ENCODE measurements at regions not wholly inside any gene's neighbourhood (a gene's known extent, or its start where the extent isn't known, plus 50 kb on each side); places are given as distances from the start of the nearest gene placed in this dataset.
A peak's percentile ranks its signal among the peaks of the same experiment; 100 is the strongest.

- DNase-seq (ENCODE audit: low read depth), result peak; percentile 8
- no peak overlapping the region for H3K4me3 ChIP-seq (ENCODE audit: low read depth, low read length)
- no peak for TF ChIP-seq CTCF (IDR thresholded peaks at IDR 0.05; ENCODE audit: insufficient read depth, low read depth, low read length)
These were observed 53.2 kb upstream of the C5orf58 start for GRCh38 chr5:170179626-170180025.

GRCh38 chr5:170181902-170182301 lies 50.9 kb upstream of the C5orf58 start:
- H3K4me3 ChIP-seq (ENCODE audit: low read depth, low read length), result no peak overlapping the region
- no peak for TF ChIP-seq CTCF (IDR thresholded peaks at IDR 0.05; ENCODE audit: insufficient read depth, low read depth, low read length)
- DNase-seq (ENCODE audit: low read depth), result no peak

- no peak for TF ChIP-seq CTCF (IDR thresholded peaks at IDR 0.05; ENCODE audit: insufficient read depth, low read depth, low read length)
- H3K4me3 ChIP-seq (ENCODE audit: low read depth, low read length), result no peak overlapping the region
- no peak for DNase-seq (ENCODE audit: low read depth)
These were observed 50.3 kb upstream of the C5orf58 start for GRCh38 chr5:170182491-170182890.
